Gastrocnemius medialis (tissue), 4 donors: ENCODE measurements at regions not wholly inside any gene's neighbourhood (a gene's known extent, or its start where the extent isn't known, plus 50 kb on each side); places are given as distances from the start of the nearest gene placed in this dataset.

Source experiments
- ATAC-seq, 2 donors: fragments of 150-250 bp; one replicate each; pipeline ENCODE4 v1.9.1; 2016
- DNase-seq, 2 donors: peaks; one replicate each; pipeline ENCODE4 v3.0.0-alpha.2; 2019
- H3K27ac ChIP-seq, 4 donors: fragments of 200-600 bp; sonication (generic); 1 replicate in 1 of 4; 2 replicates in 3 of 4; pipeline ENCODE4 v1.5.1; 2016 to 2018; ENCODE audit warnings: mild to moderate bottlenecking in 2 of 4, moderate library complexity in 1 of 4
- H3K27me3 ChIP-seq, 3 donors: fragments of 200-600 bp; sonication (generic) in 2 of 3; 1 replicate in 1 of 3; 2 replicates in 2 of 3; pipeline versions ENCODE4 v1.5.1 to v1.6.0; 2016 to 2019; ENCODE audit warnings: mild to moderate bottlenecking in 1 of 3, moderate library complexity in 1 of 3
- H3K36me3 ChIP-seq, 2 donors: fragments of 200-600 bp; sonication (generic) in 1 of 2; one replicate each; pipeline ENCODE4 v1.5.1; 2017 to 2018
- H3K4me1 ChIP-seq, 2 donors: fragments of 200-600 bp; sonication (generic) in 1 of 2; one replicate each; pipeline ENCODE4 v1.5.1; 2016 to 2017; ENCODE audit warnings: mild to moderate bottlenecking in 2 of 2
- H3K4me3 ChIP-seq, 4 donors: fragments of 200-600 bp; sonication (generic) in 3 of 4; 1 replicate in 1 of 4; 2 replicates in 3 of 4; pipeline ENCODE4 v1.5.1; 2016 to 2019; ENCODE audit warnings: mild to moderate bottlenecking in 2 of 4
- H3K9me3 ChIP-seq, 3 donors: fragments of 200-600 bp; sonication (generic) in 2 of 3; 1 replicate in 1 of 3; 2 replicates in 2 of 3; pipeline ENCODE4 v1.5.1; 2016 to 2019
- POLR2A ChIP-seq, 2 donors: fragments of 450-650 bp; IDR thresholded peaks; one replicate each; pipeline ENCODE4 v1.6.1; 2017; ENCODE audit warnings: antibody characterized with exemption in 2 of 2, mild to moderate bottlenecking in 2 of 2, moderate library complexity in 2 of 2
- in situ Hi-C, 4 donors: fragments of 200-750 bp; cut with MboI; loops; one replicate each; pipeline versions ENCODE4 v1.15.0 to v1.8.0; 2017; ENCODE audit warnings: low sequenced_read_pairs in 4 of 4
- intact Hi-C: fragments of 100-400 bp; cut with DNase I; formaldehyde crosslinking; loops from one replicate; pipeline ENCODE4 v1.15.1; 2023; ENCODE audit warnings: low total_unique reads
- TF ChIP-seq, protein P1 (sequence below), 5 experiments: fragments of 450-650 bp in 3 of 5; fragments of 200-600 bp in 2 of 5; sonication (generic) in 2 of 5; IDR thresholded peaks in 4 of 5; conservative IDR thresholded peaks in 1 of 5; 1 replicate in 4 of 5; 2 replicates in 1 of 5; pipeline ENCODE4 v1.5.1; 2016 to 2019; ENCODE audit warnings: antibody characterized with exemption in 5 of 5, mild to moderate bottlenecking in 3 of 5, moderate library complexity in 3 of 5

DNA sequence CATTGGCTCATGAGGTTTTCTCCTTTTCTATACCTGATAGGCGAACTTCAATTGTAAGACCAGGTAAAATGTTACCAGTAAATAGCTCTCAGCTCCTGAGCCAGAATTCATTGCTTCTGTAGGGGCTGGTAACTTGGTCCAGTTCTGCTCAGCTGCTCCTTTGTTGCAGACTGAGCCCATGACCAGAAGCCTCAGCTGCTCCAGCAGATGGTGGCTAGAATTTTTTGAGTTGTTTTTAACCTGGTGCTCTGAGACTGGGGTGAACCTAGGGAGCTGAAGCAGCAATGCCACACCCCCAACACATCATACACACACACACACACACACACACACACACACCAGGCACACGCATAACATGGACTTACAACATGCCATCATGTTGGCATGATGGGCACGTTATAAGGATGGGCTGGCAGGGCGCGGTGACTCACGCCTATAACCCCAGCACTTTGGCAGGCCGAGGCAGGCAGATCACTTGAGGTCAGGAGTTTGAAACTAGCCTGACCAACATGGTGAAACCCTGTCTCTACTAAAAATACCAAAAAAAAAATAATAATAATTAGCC lies 103.1 kb downstream of the QRSL1 start:
- no peak for DNase-seq
- TF ChIP-seq, protein P1, sequence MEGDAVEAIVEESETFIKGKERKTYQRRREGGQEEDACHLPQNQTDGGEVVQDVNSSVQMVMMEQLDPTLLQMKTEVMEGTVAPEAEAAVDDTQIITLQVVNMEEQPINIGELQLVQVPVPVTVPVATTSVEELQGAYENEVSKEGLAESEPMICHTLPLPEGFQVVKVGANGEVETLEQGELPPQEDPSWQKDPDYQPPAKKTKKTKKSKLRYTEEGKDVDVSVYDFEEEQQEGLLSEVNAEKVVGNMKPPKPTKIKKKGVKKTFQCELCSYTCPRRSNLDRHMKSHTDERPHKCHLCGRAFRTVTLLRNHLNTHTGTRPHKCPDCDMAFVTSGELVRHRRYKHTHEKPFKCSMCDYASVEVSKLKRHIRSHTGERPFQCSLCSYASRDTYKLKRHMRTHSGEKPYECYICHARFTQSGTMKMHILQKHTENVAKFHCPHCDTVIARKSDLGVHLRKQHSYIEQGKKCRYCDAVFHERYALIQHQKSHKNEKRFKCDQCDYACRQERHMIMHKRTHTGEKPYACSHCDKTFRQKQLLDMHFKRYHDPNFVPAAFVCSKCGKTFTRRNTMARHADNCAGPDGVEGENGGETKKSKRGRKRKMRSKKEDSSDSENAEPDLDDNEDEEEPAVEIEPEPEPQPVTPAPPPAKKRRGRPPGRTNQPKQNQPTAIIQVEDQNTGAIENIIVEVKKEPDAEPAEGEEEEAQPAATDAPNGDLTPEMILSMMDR (IDR thresholded peaks at IDR 0.05 in 4 of 5, conservative IDR thresholded peaks at IDR 0.05 in 1 of 5): no peak
- TF ChIP-seq POLR2A (IDR thresholded peaks at IDR 0.05): no peak
- Histone ChIP-seq H3K27ac (no peak overlapping the region), H3K4me3 (no peak overlapping the region), H3K36me3 (no peaks in the 10 kb centered on the region), H3K4me1 (peaks cover 0 to 6% of the 10 kb centered on the region in 2 donors), H3K27me3 (no peaks in the 10 kb centered on the region), H3K9me3 (no peaks in the 10 kb centered on the region)
- no peak for ATAC-seq
- intact Hi-C loops (no loop called here), in situ Hi-C loops (no loop called here)

DNA sequence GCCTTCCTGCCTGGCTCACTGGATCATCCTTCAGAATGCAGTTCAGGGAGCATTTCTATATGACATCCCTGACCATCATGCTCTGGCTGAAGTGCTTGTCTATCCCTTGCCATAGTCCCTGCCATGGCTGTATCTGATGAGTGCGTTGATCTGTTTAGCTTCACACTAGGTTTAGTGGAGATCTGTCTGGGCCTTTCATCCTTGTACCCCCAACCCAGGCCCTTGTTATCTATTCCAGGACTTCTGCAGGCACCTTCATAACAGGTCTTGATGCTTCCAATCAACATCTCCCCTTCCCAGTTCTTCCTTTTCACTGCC lies 102.4 kb downstream of the QRSL1 start:
- intact Hi-C loops: no loop called here
- TF ChIP-seq, protein P1 (IDR thresholded peaks at IDR 0.05 in 4 of 5, conservative IDR thresholded peaks at IDR 0.05 in 1 of 5): no peak
- TF ChIP-seq POLR2A (IDR thresholded peaks at IDR 0.05): no peak
- Histone ChIP-seq H3K4me3 (no peak overlapping the region), H3K36me3 (no peaks in the 10 kb centered on the region), H3K27me3 (no peaks in the 10 kb centered on the region), H3K4me1 (peaks cover 0 to 6% of the 10 kb centered on the region in 2 donors), H3K9me3 (no peaks in the 10 kb centered on the region), H3K27ac (no peak overlapping the region)
- ATAC-seq: no peak
- in situ Hi-C loops: no loop called here
- no peak for DNase-seq

DNA sequence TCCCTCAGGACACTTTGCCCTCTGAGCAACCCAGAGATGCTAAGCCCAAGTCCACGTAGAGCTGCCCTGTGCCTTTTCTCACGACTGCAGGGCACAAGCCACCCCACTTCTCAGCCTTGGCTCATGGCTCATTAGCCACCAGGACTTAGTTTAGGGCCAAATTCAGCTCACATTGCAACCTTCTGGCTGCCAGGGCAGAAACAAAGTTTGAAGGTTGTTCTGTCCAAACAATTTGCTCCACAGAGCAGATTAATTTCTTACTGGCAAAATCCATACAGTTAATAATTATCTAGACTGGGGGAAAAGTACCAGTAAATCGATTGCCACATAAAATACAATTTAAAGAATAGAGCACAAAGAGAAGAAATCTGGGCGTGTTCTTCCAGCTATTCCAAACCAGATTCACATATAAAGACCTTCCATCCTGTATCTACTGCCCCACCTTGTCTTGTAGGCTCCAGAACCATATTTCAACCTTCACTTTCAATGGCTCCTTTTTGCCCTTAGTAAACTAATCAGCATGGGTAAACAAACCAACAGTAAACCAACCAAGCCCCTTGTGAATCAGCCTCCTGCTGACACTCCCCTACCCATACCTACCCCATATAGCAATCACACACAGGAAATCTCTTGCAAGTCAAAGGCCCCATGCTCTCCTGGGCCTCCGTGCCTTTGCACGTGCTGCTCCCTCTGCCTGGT lies 101.9 kb downstream of the QRSL1 start:
- no peak for ATAC-seq
- intact Hi-C loops: no loop called here

DNA sequence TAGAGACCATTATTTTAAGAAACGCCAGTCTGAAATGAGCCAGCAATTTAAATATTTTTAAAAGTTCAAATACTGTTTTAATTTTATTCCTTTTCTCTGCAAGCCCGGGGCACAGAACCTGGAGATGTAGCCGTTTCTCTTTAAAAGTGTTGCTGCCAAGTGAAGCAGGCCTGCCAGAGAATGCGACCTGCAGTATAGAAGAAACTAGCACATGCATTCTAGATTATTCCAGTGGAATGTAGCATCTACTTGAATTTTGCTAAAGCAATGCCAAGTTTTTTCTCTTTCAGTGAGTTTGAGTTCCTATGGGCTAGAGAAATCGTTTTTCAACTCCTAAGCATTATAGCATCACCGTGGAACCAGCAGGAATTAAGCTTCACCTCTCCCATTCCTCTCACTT lies 101.3 kb downstream of the QRSL1 start:
- intact Hi-C loops: no loop called here
- in situ Hi-C loops: no loop called here
- TF ChIP-seq, protein P1 (IDR thresholded peaks at IDR 0.05 in 4 of 5, conservative IDR thresholded peaks at IDR 0.05 in 1 of 5): no peak
- TF ChIP-seq POLR2A (IDR thresholded peaks at IDR 0.05): no peak
- peaks cover 0 to 6% of the 10 kb centered on the region in 2 donors for H3K4me1 ChIP-seq
- H3K36me3 ChIP-seq: no peaks in the 10 kb centered on the region
- H3K9me3 ChIP-seq: no peaks in the 10 kb centered on the region
- no peaks in the 10 kb centered on the region for H3K27me3 ChIP-seq
- no peak overlapping the region for H3K4me3 ChIP-seq
- DNase-seq (no peak), ATAC-seq (no peak)
- H3K27ac ChIP-seq: no peak overlapping the region

More for the DNA sequence above, 101.9 kb downstream of the QRSL1 start:
- in situ Hi-C loops: no loop called here
- Histone ChIP-seq H3K36me3 (no peaks in the 10 kb centered on the region), H3K9me3 (no peaks in the 10 kb centered on the region), H3K27ac (no peak overlapping the region), H3K4me3 (no peak overlapping the region), H3K27me3 (no peaks in the 10 kb centered on the region), H3K4me1 (peaks cover 0 to 6% of the 10 kb centered on the region in 2 donors)
- no peak for TF ChIP-seq POLR2A (IDR thresholded peaks at IDR 0.05)
- TF ChIP-seq, protein P1 (IDR thresholded peaks at IDR 0.05 in 4 of 5, conservative IDR thresholded peaks at IDR 0.05 in 1 of 5): no peak
- DNase-seq: no peak
